ENCODE measurements at regions not wholly inside any gene's neighbourhood (a gene's known extent, or its start where the extent isn't known, plus 50 kb on each side); places are given as distances from the start of the nearest gene placed in this dataset.

GRCh38 chr4:126012691-126013290 is 698.0 kb downstream of the FAT4 start:
- TF ChIP-seq CTCF (IDR thresholded peaks at IDR 0.05), result no peak
- no peak for TF ChIP-seq POLR2A (IDR thresholded peaks at IDR 0.05)
